Fibroblast of skin of scalp (primary cell): ENCODE measurements at regions not wholly inside any gene's neighbourhood (a gene's known extent, or its start where the extent isn't known, plus 50 kb on each side); places are given as distances from the start of the nearest gene placed in this dataset.

ENCODE experiments used
- DNase-seq: peaks from one replicate; pipeline ENCODE4 v3.0.0-alpha.2; 2013

DNA sequence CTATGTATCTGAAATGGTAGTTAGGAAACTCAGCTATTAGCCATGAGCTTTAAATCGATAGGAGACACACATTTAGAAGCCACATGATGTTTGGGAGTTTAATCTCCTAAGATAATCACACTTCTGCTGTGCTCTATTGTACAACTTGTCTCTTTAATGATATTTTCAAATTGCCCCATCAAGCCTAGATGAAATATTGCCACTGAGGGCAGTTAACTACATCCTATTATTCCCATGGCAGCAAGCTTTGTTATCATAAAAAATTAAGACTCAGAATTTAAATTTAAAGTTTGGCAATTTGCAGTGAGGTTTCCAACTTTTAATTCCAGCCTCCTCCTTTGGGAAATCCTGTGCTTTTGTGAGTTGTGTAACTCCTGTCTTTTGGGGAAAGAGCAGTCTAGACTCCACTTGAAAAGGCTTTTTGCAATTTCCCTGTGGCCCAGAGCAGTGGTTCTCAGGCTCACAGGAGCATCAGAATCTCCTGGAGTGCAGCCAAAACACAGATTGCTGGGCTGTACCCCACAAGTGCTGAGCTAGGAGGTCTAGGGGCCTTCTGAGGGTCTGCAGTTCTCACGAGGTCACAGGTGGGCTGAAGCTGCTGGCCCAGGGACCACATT lies 792.4 kb downstream of the QKI start:
- DNase-seq, result no peak

DNA sequence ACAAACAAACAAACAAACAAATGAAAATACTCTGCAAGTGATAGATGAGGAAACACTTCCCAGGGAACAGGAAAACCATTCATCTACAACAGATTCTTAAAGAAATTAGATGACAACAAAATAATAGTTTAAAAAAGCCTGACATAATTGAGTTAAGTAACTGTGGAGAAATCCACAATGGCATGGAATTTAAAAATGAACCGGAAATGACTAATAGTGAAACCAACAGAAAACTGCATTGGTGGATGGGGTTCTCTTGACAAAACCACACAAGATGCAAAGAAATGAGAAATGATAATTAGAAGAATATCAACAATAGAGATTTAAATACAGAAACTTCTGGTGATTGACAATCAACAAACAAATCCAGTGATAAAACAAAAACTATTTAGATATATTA lies 785.6 kb downstream of the QKI start:
- no peak for DNase-seq

GRCh38 chr6:164195942-164196281 lies 781.4 kb downstream of the QKI start:
- no peak for DNase-seq

GRCh38 chr6:164195278-164195941 lies 780.9 kb downstream of the QKI start:
- no peak for DNase-seq

DNA sequence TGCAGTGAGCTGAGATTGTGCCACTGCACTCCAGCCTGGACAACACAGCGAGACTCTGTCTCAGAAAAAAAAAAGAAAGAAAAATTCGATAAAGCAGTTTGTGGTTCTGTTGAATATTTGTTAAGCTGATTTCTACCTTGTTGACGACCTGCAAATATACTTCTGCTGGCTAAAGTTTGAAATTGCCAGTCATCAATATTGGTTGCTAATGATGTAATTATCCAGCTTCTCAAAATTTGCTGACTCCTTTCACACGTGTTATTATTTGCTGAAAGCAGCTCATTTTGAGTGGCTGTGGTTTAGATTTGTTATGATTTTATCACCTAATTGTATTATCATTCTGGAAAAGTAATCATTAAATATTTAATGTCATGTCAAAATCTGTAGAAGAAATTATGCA lies 774.3 kb downstream of the QKI start:
- no peak for DNase-seq

DNA sequence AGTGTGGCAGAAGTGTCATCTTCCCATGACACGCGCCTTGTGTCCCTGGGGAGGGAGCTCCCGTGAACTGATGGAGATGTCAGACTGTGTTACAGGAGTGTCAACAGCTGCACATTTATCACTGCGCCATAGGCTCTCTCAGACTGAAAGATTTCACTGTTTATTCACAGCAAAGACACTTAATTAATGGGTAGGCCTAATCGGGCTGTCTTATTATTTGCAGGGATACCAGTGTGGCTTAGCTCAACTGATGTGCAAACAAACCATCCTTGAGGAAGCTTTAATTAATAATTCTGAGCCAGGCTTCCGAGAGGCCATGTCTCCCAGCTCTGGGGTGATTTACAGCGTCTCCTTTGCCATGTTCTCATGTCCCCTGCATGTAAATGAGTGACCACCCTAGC lies 771.0 kb downstream of the QKI start:
- no peak for DNase-seq

GRCh38 chr6:164184410-164184809 lies 769.9 kb downstream of the QKI start:
- no peak for DNase-seq

- DNase-seq, result no peak
Measured at GRCh38 chr6:164183556-164184123, 769.1 kb downstream of the QKI start.

GRCh38 chr6:164178679-164179332 lies 764.3 kb downstream of the QKI start:
- no peak for DNase-seq

- no peak for DNase-seq
Measured at GRCh38 chr6:164169355-164169754, 754.8 kb downstream of the QKI start.

- DNase-seq, result no peak
Measured at GRCh38 chr6:164168595-164168994, 754.1 kb downstream of the QKI start.

GRCh38 chr6:164167873-164168405 lies 753.4 kb downstream of the QKI start:
- no peak for DNase-seq

DNA sequence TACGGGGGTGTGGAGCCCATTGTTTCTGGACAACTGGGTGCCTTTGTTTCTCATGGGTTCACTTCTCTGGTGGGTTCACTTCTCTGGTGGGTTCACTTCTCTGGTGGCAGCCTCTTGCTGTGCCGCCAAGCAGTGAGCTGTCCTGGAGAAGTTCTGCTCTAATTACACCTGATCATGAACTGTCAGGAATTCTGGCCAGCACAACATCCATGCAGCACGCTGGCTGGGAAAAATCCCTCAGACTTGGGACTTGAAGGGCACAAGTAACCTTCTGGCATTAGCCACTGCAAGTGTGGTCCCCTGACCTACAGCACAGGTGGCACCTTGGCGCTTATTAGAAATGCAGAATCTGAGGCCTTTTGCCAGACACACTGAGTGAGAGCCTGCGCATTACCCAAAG lies 752.5 kb downstream of the QKI start:
- DNase-seq, result no peak

- DNase-seq, result no peak
Measured at GRCh38 chr6:164166515-164166914, 752.0 kb downstream of the QKI start.

DNA sequence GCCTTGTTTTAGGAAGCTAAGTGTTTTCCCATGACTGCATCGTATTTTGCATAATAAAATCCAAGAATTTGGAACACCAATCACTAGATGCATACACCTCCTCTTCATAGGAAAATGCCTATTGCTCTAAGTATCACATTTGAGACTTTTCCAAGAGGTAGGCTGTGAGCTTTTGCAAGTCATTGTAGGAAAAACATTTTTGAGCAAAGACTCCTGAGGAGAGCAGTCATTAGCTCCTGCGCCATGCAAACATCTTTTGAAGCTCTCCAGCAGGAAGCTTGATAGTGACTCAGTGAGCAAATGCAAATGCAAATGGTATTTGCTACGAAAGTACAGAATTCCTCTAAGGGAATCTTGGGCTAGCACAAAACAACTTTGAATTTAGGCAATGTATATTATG lies 750.4 kb downstream of the QKI start:
- no peak for DNase-seq

- DNase-seq, result no peak
Measured at GRCh38 chr6:164163239-164163638, 748.7 kb downstream of the QKI start.

GRCh38 chr6:164159061-164159460 lies 744.5 kb downstream of the QKI start:
- no peak for DNase-seq

- DNase-seq, result no peak
Measured at GRCh38 chr6:164154588-164154987, 740.1 kb downstream of the QKI start.

DNA sequence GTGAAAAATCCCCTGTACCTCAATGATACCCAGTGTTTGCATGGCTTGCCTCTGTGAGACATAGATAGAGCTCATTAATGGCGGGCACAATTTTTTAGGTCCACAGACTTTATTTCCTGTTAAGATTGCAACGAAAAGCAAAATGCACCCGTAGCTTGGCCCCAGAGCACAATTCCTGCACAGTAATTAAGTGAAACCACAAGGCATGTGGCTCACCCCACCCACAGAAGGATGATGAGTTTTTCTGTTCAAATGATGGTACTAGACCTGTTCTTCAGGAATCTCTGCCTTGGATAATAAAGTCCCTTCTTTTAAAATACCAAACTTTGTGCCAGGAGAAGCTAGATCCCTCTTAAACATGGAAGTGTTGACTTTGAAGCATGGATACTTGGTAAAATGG lies 738.1 kb downstream of the QKI start:
- no peak for DNase-seq

DNA sequence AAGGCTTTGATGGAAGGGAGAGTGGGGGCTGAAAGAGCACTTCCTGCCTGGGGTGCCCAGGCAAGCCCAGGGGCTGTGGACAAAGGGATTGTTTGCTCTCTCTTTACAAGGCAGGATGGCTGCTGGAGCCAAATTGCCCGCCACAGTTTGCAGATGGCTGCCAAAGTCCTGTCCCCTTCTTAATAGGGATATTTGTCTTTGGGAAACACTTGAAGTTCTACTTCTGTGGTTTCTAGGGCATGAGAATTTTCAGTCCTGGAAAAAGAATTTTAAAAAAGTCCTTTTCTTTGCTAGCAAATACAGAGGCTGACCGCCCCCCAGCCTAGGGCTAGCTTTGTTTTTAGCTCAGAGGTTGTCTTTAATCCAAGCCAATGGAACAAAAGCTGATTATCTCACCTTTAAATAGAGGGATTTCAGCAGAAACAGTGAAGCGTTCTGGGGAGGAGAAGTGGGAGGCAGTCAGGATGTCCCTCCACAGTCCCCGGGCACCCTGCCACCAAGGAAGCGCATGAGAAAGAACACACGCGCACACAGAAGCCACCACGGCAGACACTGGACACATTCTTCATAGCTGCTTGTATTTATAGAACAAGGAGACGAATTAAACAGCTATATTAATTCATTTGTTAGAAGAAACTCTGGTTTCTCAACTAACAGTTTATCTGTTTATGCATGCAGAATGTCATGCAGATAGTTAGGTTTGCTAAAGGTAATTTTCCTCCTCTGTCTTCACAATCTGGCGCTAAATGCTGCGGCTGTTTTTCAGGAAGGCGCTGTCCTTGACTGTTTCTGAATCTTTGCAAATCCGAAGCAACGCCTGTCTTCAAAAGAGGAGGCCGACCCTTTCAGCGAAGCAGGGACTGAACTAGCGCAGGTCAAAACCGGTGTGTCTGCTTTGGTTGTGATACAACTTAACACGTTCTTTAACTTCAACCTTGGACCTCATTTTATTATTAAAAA lies 736.9 kb downstream of the QKI start:
- no peak for DNase-seq

DNA sequence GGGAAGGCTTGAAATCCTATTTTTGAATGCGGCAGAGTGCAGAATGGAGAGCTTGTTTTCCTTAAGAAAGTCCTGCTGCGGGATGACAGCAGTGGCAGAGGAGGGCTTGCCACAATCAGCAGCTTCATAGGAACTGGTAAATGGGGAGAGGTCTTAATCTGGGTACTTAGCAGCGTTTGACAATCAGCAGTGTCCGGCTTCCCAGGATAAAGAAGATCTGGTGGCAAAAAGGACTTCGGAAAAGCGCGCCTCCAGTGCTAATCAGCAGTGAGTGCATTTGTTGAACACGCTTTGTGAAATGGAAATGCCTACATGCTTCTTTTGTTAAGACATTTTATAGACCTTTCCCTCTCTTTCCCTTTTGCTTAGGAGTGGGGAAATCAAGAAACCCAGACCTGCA lies 735.7 kb downstream of the QKI start:
- no peak for DNase-seq

- DNase-seq, result peak; percentile 1
Measured at GRCh38 chr6:164148788-164149187, 734.3 kb downstream of the QKI start.

DNA sequence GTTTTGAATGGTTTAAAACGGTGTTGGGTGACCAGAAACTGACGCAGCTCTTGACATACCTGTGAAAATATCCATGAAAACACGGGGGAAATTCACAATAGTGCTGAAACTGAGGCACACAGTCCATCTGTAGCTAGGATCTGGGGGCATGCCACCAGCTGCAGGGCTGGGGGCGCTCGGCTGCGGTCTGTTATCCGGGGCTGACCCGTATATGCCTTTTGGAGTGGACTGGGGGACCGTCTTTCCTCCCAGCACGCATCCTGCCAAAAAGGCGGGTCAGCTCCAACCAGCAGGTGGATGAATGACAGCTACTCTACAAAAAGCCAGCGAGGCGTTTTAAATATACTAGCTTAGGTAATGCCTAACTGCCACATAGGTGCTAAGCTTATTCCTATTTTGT lies 729.8 kb downstream of the QKI start:
- DNase-seq, result no peak
